Upper lobe of left lung (tissue), 6 donors: ENCODE measurements at regions not wholly inside any gene's neighbourhood (a gene's known extent, or its start where the extent isn't known, plus 50 kb on each side); places are given as distances from the start of the nearest gene placed in this dataset.
A peak's percentile ranks its signal among the peaks of the same experiment; 100 is the strongest.
"Not testable (repeated sequence)": the region's sequence is repeated elsewhere in the genome, so short reads cannot be mapped to it uniquely, and the experiment has no call there.

Experiments used
- ATAC-seq, 2 donors: fragments of 200-7000 bp; cut with Tn5 transposase; one replicate each; pipeline ENCODE4 v1.9.1; 2022; ENCODE audit warnings: mild to moderate bottlenecking in 2 of 2, moderate library complexity in 2 of 2; ENCODE audit not compliant: low FRiP score in 2 of 2
- DNase-seq, 2 donors: peaks; one replicate each; pipeline ENCODE4 v3.0.0-alpha.2; 2019 to 2020
- H3K27ac ChIP-seq, 4 donors: fragments of 200-600 bp; sonication (generic); one replicate each; pipeline ENCODE4 v1.5.1; 2016 to 2019
- H3K27me3 ChIP-seq, 4 donors: fragments of 200-600 bp; sonication (generic); one replicate each; pipeline ENCODE4 v1.5.1; 2017 to 2019
- H3K36me3 ChIP-seq, 4 donors: fragments of 200-600 bp; sonication (generic); one replicate each; pipeline ENCODE4 v1.5.1; 2016 to 2019
- H3K4me1 ChIP-seq, 4 donors: fragments of 200-600 bp; sonication (generic); one replicate each; pipeline ENCODE4 v1.5.1; 2018 to 2019
- H3K4me3 ChIP-seq, 4 donors: fragments of 200-600 bp; sonication (generic); one replicate each; pipeline ENCODE4 v1.5.1; 2017 to 2019; ENCODE audit warnings: mild to moderate bottlenecking in 2 of 4, moderate library complexity in 1 of 4
- H3K9me3 ChIP-seq, 4 donors: fragments of 200-600 bp; sonication (generic); one replicate each; pipeline ENCODE4 v1.5.1; 2018 to 2019
- EP300 ChIP-seq, 4 donors: sonication (generic); formaldehyde crosslinking; IDR thresholded peaks; one replicate each; pipeline ENCODE4 v1.5.1; 2017; ENCODE audit warnings: antibody characterized with exemption in 4 of 4, control low read depth in 2 of 4
- POLR2A ChIP-seq, 4 donors: fragments of 450-650 bp; IDR thresholded peaks; one replicate each; pipeline ENCODE4 v1.5.1; 2016 to 2017; ENCODE audit warnings: antibody characterized with exemption in 4 of 4, mild to moderate bottlenecking in 2 of 4
- POLR2AphosphoS5 ChIP-seq, 2 donors: sonication (generic); formaldehyde crosslinking; IDR thresholded peaks; one replicate each; pipeline ENCODE4 v1.5.1; 2017; ENCODE audit warnings: antibody characterized with exemption in 2 of 2
- WGBS, 2 donors: methylation state at CpG; one replicate each; pipeline ENCODE4 v1.1.5; 2017 to 2018; 5-methylcytosine and 5-hydroxymethylcytosine counted together
- TF ChIP-seq, protein P1 (sequence below), 6 experiments: fragments of 450-650 bp in 4 of 6; fragments of 200-600 bp in 2 of 6; sonication (generic) in 2 of 6; IDR thresholded peaks; one replicate each; pipeline ENCODE4 v1.5.1; 2016 to 2019; ENCODE audit warnings: antibody characterized with exemption in 6 of 6
- donor health status: DM: no; HTN: no; CAD: no; lungs with moderate emphysema.
- donor health status: DM: no; HTN: yes; CAD: no; lungs with severe emphysema.

DNA sequence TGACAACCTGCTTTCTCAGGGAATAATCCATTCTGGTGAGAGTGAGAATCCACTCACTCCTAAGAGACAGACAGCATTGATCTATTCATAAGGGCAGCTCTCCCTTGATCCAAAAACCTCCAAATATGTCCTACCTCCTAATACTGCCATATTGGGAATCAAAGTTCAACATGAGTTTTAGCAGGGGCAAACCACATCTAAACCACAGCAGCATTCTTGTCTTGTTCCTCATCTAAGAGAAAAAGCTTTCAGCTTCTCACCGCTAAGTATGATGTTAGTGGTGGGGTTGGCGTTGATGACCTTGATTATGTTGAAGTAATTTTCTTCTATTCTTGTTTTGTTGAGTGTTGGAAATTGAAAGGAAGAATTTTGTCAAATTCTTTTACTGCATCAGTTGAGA is 69.6 kb downstream of the SERTM2 start:
- H3K27ac ChIP-seq, result no peak overlapping the region
- ATAC-seq, result no peak
- TF ChIP-seq POLR2A (IDR thresholded peaks at IDR 0.05), result no peak
- TF ChIP-seq, protein P1, sequence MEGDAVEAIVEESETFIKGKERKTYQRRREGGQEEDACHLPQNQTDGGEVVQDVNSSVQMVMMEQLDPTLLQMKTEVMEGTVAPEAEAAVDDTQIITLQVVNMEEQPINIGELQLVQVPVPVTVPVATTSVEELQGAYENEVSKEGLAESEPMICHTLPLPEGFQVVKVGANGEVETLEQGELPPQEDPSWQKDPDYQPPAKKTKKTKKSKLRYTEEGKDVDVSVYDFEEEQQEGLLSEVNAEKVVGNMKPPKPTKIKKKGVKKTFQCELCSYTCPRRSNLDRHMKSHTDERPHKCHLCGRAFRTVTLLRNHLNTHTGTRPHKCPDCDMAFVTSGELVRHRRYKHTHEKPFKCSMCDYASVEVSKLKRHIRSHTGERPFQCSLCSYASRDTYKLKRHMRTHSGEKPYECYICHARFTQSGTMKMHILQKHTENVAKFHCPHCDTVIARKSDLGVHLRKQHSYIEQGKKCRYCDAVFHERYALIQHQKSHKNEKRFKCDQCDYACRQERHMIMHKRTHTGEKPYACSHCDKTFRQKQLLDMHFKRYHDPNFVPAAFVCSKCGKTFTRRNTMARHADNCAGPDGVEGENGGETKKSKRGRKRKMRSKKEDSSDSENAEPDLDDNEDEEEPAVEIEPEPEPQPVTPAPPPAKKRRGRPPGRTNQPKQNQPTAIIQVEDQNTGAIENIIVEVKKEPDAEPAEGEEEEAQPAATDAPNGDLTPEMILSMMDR (IDR thresholded peaks at IDR 0.05), result no peak
- no peak for TF ChIP-seq EP300 (IDR thresholded peaks at IDR 0.05)
- TF ChIP-seq POLR2AphosphoS5 (IDR thresholded peaks at IDR 0.05), result no peak

DNA sequence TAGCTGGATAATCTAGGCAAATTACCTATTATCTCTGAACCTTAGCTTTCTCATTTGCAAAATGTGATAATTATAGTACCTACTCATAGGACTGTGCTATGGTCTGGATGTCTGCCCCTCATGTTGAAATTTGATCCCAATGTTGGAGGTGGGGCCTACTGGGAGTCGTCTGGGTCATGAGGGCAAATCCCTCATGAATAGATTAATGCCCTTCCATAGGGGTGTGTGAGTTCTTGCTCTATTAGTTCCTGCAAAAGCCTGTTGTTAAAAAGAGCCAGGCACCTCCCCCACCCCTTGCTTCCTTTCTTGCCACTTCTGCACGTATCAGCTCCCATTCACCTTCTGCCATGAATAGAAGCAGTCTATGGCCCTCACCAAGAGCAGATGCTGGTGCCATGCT is 73.9 kb downstream of the SERTM2 start:
- Histone ChIP-seq H3K27me3 (no peaks in the 10 kb centered on the region), H3K27ac (no peak overlapping the region), H3K9me3 (no peaks in the 10 kb centered on the region), H3K36me3 (no peaks in the 10 kb centered on the region), H3K4me1 (no peaks in the 10 kb centered on the region), H3K4me3 (no peak overlapping the region)
- ATAC-seq (no peak), DNase-seq (no peak)
- 14 to 20% methylated on average over 1 to 2 of the region's 2 CpGs for WGBS, 2 donors
- TF ChIP-seq, protein P1 (IDR thresholded peaks at IDR 0.05), result no peak
- TF ChIP-seq EP300 (IDR thresholded peaks at IDR 0.05), result no peak
- TF ChIP-seq POLR2AphosphoS5 (IDR thresholded peaks at IDR 0.05), result no peak
- no peak for TF ChIP-seq POLR2A (IDR thresholded peaks at IDR 0.05)

More for the DNA sequence above, 69.6 kb downstream of the SERTM2 start:
- WGBS, 2 donors, result 87 to 90% methylated on average over 2 of the region's 2 CpGs
- Histone ChIP-seq H3K4me1 (no peaks in the 10 kb centered on the region), H3K36me3 (no peaks in the 10 kb centered on the region), H3K9me3 (no peaks in the 10 kb centered on the region), H3K4me3 (no peak overlapping the region), H3K27me3 (no peaks in the 10 kb centered on the region)
- DNase-seq, result no peak

DNA sequence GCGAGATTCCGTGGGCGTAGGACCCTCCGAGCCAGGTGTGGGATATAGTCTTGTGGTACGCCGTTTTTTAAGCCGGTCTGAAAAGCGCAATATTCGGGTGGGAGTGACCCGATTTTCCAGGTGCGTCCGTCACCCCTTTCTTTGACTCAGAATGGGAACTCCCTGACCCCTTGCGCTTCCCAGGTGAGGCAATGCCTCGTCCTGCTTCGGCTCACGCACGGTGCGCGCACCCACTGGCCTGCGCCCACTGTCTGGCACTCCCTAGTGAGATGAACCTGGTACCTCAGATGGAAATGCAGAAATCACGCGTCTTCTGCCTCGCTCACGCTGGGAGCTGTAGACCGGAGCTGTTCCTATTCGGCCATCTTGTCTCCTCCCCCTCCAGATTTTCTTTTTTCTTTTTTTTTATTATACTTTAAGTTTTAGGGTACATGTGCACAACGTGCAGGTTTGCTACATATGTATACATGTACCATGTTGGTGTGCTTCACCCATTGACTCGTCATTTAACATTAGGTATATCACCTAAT is 83.0 kb downstream of the SERTM2 start:
- H3K36me3 ChIP-seq, H3K4me3 ChIP-seq, H3K9me3 ChIP-seq, H3K27me3 ChIP-seq, H3K4me1 ChIP-seq, ATAC-seq, H3K27ac ChIP-seq: not testable (repeated sequence)
- WGBS, 2 donors, result 77 to 98% methylated on average over 14 to 21 of the region's 28 CpGs
- peak in 1 of 2 donors; percentile 12 for DNase-seq

- Histone ChIP-seq H3K4me1 (no peaks in the 10 kb centered on the region), H3K4me3 (no peak overlapping the region), H3K27ac (no peak overlapping the region), H3K36me3 (no peaks in the 10 kb centered on the region), H3K9me3 (no peaks in the 10 kb centered on the region), H3K27me3 (no peaks in the 10 kb centered on the region)
- TF ChIP-seq, protein P1 (IDR thresholded peaks at IDR 0.05), result no peak
- no peak for DNase-seq
- WGBS, 2 donors, result 73 to 80% methylated on average over 2 of the region's 2 CpGs
- ATAC-seq, result no peak
Observed at GRCh38 chrX:111597967-111598366, 83.0 kb upstream of the ALG13 start.

DNA sequence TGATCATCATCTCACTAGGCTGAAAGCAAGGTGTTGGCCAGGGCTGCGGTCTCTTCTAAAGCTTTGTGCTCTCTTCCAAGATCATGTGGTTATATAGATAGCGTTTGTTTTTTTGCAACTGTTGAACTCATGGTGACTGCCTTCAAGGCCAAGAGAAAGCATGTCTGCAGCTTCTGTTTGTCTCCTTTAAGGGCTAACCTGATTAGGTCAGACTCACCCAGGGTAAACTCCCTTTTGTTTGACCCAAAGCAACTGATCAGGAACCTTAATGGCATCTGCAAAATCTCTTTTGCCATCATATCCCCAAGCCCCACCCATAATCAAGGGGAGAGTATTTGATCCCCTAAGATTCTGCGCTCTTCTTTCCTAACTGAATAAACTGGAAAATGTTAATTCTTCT is 72.2 kb upstream of the ALG13 start:
- ATAC-seq (no peak), DNase-seq (no peak)
- Histone ChIP-seq H3K27me3 (no peaks in the 10 kb centered on the region), H3K4me3 (no peak overlapping the region), H3K36me3 (no peaks in the 10 kb centered on the region), H3K4me1 (no peaks in the 10 kb centered on the region), H3K9me3 (no peaks in the 10 kb centered on the region), H3K27ac (no peak overlapping the region)
- TF ChIP-seq POLR2A (IDR thresholded peaks at IDR 0.05), result no peak
- TF ChIP-seq, protein P1 (IDR thresholded peaks at IDR 0.05), result no peak
- TF ChIP-seq POLR2AphosphoS5 (IDR thresholded peaks at IDR 0.05), result no peak
- TF ChIP-seq EP300 (IDR thresholded peaks at IDR 0.05), result no peak
- WGBS, 2 donors, result 84 to 97% methylated on average over 3 of the region's 3 CpGs
